Inferior parietal cortex (tissue), 1 donor: ENCODE measurements at regions not wholly inside any gene's neighbourhood (a gene's known extent, or its start where the extent isn't known, plus 50 kb on each side); places are given as distances from the start of the nearest gene placed in this dataset.
A peak's percentile ranks its signal among the peaks of the same experiment; 100 is the strongest.

ENCODE experiments used
- DNase-seq: peaks from one replicate; pipeline ENCODE4 v3.0.0-alpha.2; 2016; ENCODE audit errors: extremely low spot score

DNA sequence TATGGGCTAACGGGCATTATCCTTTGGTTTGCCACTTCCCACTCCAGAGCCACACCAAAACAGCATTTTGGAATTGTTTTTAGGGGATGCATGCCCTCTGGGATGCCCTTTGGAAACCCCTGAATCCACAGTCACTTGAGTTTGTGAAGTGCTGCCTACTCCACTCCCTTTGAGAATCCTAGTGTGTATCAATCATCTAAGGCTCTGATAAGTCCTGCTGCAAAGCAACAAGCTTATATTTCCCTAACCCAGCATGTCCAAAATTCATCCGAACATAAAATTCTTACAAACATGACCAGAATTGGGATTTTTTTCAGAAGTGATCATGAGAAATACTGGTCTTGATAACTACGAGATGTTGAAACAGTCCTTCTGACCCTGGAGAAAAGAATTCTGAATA lies 387.9 kb downstream of the MN1 start:
- no peak for DNase-seq

DNA sequence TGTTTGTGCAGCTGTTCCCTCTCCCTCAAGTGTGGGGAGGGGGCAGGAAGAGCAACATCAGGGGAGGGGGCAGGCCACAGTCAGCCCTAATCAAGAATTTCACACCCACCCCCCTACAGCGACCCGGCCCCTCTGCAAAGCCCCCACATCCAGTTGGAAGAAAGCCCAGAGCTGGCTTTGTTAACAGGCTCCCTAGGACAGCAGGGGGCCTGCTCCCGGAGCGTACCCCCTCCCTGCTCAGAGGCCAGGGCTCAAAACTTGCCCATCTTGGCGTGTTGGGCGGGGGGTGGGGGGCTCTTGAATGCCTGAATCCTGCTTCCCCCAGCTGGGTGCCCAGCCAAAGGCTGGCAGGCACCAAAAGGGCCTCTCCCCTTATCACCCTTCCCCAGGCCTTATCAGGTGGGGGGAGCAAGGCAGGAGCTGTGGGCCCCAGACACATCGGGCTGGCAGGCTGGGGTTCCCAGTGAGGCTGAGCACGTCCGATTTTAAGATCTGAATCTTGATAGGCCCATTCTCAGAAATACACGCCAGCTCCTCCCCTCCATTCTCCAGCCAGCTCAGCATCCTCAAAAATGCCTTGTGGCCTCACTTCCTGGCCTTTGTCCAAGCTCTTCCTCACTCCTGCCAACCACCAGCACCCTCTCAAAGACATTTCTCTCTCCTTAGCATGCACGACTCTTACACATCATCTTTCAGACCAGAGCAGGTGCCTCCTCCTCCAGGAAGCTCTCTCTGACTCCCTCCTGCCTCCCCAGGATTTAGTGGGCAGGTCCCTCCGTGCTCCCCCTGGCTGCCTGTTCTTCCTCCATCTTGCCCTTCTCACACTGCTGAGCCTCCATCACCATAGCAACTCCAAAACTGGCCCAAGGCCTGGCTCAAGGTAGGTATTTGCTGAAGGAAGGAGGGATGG lies 384.8 kb downstream of the MN1 start:
- DNase-seq = no peak

DNA sequence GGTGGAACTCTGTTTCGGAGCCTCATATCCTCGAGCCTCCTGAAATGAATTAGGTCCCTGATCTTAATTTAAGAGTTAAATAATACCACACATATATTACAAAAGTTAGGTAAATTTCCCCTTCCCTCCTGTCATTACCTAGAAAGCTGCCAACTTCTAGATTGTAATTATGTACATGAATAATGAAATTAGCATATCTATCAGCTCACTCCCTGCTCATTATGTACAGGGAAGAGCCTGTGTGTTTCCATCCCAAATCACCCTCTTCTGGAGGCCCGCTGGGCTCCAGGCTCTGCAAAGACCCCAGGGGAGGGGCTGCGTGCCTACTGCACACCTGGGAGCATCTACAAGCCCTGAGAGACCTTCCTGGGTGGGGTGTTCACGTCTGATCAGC lies 384.1 kb downstream of the MN1 start:
- DNase-seq = no peak

DNA sequence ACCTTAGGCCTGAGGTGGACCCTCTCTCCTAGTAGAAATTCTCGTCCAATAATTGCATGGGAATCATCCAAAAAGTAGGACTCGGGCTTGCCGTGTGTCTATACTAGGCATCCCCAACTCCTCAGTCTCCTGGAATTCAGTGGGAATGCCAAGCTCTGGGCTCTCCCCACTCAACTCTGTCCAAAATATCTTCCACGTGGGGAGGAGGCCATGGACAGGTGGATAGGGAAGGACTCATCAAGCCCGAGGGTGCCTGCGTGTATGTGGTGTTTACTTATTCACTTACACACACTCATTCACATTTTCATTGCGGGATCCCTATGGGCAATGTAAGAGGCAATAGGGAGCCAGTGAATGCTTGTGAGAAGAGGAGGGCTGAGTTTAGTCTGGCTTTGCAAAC lies 383.3 kb downstream of the MN1 start:
- DNase-seq = no peak

DNA sequence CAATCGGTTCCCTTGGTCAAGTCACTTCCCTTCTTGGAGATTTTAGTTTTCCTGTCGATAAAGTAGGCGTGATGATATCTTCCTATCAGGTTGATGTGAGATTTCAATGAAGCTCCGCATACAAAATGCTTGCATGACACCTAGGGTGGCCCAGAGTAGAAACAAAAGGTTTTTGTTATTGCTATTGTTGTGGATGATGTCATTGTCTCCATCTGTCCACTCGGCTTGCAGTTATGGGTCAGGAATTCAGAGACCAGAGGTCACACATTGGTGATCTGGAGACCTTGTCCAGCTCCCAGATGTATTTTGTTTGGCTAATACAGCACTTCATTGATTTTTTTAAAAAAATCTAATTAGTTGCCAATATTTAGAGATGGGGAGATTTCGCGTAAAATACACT lies 382.1 kb downstream of the MN1 start:
- peak; percentile 39 for DNase-seq

DNA sequence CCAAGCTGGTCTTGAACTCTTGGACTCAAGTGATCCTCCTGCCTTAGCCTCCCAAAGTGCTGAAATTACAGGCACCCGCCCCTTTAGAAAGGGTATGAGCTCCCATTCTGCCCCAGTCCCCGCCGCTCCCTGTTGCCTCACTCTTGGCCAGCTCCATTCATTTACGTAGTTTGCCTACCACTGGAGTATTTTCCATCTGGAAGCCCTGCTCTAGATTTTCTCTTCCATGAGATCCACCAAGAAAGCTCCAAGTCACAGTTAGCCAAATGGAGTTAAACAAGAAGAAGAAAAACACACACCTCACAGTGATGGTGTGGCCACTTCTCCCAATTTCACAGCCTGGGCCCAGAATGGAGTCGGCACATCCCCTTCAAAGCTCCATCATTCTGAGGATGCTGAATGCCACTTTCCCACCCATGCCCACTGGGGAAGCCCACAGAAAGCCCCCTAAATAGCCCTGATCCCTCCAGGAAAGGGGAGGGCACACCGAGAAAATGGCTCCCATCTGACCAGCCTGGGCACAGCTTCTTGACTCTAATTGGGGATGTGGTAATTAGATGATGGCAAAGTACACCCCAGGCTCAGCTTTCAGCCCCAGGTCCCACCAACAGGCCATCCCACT lies 381.2 kb downstream of the MN1 start:
- no peak for DNase-seq

DNA sequence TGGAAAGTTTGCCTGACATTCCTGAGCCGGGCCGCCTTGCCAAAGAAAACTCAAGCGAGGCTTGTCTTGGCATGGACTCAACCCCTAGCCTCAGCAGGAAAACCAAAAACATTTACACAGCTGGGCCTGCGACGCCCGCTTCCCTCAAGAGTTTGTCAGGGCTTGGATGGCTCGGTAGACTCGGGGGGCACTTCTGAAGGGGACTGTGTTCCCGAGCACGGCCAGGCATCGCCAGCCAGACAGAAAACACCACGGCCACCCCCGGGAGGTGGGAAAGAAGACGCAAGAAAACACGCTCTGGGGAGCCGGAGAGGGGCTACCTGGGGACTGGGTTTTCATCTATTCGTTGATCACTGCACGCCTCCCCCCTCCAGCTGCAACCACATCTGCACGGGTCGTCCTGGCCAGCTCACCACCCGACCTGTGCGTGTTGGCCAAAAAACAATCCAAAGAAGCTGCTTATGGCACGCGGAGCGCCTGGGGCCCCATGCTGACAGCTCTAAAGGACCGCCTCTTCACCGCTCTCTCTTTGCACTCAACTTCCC lies 380.7 kb downstream of the MN1 start:
- peak; percentile 8 for DNase-seq

DNA sequence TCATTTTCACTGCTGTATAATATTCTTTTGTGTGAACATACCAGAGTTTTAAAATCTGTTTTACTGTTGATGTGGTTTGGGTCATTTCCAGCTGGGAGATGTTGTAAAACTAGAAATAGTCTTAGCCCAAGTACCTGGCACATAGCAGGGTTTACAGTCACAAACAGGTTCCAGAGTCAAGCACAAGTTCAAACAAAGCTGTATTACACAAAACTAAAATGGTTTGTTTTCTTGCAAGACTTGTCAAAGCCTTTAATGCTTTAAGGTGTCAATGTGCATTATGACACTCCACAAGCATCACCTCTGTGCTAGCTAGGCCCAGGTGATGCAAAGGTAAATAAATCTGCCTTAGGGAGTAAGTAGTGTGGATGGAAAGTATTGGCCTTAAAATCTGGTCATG lies 379.1 kb downstream of the MN1 start:
- no peak for DNase-seq

DNA sequence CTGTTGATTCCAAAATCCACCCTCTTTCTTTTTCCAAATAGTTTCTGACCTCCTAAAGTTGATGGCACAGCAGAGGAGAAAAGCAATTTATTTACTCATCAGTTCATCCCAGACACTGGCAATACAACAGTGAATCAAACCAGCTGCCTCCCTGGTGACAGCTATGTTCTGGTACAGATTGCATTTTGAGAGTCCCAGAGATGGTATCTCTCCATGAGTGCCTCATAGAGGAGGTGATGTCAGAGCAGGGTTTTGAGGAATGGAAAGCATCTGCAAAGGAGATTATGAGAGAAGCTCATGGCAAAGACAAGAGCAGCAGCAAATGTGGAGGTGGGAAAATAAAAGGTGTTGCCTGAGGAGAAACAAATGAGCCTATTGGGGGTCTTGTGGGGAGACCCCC lies 377.2 kb downstream of the MN1 start:
- no peak for DNase-seq

DNA sequence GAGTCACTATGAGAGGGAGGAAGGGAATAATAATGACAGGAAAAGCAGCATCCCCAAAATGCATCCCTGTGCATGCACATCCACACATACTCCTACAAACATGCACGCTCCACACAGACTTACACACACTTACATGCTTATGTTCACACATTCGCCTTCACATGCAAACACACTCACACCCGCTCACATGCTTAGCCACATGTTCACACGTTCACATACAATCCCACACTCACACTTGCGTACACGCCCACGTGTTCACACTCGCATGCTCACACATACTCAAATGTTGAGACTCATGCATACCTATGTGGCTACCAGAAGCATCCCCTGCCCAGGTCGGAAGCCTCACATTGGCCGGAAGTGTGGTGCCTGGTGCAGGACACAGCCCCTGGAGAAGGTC lies 372.1 kb downstream of the MN1 start:
- no peak for DNase-seq

DNA sequence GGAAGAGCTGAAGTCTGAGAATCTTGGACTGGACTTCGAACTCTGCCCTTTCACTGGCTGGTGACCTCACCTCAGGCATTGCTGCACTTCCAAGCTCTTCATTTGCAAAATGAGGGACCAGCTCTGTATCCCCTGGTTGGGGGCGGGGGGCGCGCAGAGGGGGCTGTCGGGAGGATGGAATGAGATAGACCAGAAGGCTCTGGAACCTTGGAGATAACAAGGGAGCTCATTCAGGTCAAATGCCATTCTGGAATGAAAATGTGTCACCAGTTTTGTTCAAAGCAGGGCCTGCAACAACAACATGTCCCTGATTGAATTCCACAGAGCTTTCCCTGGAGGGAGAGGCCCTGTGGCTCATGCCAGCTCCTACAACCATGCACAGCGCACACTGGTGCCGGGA lies 370.5 kb downstream of the MN1 start:
- no peak for DNase-seq

DNA sequence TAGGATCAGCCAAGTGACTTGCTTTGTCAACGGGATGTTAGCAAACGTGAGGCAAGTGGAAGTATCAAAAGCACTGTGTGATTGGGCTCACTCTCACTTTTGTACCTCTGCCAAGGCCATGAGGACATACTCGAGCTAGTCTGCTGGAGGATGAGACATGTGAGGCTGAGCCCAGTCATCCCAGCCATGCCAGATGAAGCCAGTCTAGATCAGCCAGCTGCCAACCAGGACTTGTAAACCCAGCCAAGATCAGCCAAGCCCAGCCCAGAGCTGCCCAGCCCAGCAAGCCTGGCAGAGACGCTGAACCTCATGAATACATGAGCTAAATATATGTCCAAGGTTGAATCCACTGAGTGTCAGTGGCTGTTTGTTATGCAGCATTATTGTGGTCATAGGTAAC lies 369.7 kb downstream of the MN1 start:
- DNase-seq = no peak

DNA sequence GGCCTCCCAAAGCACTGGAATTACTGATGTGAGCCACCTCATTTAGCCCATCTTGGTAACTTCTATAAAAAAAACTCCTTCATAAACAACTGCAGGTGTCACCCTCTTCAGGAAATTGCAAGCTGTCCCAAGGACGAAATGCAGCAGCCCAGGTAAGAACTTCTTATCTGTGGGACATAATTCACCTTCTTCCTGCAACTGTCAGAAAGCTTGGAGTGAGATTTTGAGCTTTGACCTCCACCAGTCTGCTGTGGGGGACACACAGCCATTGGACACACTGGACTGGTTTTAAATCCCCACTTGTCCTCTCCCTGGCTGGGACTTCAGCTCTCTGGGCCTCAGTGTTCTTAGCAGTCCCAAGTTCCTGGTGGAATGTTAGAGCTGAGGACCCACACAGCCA lies 368.5 kb downstream of the MN1 start:
- DNase-seq = no peak

DNA sequence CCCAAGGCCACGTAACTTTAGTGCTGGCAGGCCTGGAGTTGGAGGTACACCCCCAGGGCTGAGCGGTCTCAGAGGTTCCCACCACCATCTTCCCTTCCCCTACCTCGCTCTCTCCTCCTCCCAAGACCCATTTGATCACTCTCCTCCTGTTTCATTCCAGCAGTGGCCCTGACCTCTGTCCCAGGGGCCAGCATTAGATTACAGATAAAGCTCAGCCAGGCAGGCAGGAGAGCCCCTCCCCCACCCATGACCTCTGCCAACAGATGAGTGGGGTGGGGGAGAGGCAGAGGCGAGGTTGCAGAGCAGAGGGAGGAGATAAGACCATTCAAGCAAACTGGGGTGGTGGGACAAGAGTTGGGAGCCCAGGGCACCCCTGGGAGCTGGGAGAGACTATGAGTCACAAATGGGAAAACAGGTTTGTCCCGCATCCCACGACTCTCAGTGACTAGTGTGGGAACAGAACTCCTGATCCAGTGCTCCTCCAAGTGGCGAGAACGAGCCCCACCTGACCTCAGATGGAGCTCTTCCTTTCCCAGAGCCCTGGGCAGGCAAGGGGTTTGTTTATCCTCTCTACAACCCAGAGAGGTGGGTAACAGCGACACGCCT lies 367.9 kb downstream of the MN1 start:
- DNase-seq = no peak

DNA sequence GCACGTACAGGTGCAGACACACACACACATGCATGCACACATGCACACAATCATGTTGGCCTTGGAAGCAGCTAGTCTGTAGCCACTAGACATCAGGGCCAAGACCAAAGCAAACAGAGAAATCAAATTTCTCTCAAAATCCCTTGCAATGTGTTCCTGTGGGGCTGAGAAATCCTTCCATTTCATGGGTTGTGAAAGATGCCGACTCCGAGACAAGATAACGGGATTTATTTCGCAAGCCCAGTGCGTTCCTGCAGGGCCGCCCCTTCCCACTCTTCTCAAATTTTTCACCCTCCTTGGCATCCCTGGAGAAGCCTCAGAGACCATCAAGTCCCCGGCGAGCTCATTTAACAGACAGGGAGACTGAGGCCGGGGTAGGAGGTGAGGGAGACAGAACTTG lies 366.7 kb downstream of the MN1 start:
- DNase-seq = no peak

DNA sequence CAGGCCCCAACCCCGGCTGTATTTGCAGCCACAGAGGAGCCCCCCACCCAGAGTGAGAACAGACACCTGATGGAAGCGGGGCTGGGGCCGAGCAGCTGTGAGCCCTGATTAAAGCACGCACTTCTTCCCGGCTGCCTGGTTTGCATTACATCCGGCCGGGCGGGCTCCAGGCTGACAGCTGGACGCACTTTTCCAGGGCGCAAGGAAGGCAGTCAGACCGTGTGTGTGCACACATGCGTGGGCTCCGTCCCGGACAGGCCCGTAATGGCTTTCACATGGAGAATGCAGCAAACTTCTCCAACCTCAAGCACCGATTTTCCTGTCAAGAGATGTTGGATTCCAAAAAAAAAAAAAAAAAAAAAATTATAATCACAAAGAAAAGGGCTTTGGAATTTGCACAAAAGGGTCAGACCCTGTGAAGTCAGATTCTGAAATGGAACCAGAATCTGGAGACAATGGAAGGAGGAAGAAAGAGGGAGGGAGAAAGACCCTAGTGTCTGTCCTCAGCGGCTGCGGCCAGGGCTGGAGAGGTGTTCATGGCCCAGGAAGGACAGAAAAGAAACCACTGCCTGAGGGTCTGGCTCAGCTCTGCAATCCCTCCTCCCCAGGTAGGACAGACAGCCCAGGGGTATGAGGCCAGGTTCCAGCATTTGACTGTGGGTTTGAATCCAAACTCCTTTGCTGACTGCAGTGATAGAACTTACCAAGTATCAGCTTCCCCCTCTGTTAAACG lies 365.5 kb downstream of the MN1 start:
- no peak for DNase-seq

DNA sequence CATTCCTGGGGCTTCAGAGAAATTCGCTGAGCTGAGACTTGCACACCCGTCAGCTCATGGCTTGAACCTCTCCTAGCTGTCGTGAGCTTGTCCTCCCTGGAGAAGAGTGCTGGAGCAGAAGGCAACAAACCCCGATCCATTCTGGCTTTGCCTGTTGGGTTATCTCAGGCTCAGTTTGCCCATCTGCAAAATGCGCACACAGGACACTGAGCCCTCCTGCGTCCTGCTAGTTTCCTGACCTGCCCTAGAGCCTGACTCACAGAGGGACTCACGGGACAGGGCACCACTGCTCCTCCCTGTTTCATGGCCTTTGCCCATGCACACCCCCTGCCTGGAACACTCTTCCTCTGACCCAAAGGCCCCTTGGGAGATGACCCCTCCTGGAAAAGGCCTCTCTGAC lies 365.0 kb downstream of the MN1 start:
- no peak for DNase-seq

DNA sequence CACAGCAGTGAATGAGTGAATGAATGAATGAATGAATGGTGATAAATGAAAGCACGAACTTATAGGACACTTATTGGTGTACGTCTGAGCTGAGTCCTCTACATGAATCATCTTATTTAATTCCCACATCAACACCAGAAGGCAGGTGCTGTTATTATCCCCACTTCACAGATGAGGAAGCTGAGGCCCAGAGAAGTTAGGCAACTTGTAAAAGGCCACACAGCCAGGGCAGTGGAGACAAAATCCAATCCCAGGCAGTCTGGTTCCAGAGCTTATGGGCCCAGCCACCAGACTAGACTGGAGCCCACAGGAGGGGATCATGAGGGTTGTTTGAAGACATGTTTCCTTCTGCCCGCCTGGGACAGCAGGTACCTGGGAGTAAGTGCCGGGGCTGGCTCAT lies 364.0 kb downstream of the MN1 start:
- DNase-seq = no peak

DNA sequence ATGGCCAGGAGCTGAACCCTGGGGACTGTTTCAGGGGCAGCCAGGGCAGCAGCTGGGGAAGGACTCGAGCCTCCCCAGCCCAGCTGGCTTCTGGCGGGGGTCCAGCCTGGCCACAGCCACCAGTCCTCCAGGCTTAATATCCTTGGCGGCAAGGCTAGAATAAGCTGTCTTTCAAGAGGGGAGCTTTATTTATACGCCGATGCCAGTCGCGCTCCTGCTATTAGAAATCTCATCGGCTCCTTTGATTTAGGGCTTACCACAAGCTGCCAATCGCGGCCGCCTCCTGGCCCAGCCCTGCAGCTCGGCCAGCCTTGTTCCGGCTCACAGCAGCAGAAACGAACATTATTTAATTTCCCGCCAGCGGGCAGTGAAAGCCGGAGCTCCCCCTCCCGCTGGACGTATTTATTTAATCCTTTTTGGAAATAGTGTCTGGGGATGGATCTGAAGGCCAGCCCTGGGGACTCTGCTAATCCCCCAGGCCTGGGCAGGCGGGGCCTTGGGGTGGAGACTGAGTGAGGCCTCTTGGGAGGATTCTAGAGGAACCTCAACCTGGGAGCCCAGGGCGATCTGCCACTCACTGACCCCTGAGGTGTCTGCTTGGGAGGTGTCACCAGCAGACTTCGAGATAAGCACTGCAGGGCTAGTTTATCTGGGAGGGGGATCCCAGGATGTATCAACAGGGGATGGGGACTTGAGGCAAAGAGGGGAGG lies 363.1 kb downstream of the MN1 start:
- DNase-seq = no peak

DNA sequence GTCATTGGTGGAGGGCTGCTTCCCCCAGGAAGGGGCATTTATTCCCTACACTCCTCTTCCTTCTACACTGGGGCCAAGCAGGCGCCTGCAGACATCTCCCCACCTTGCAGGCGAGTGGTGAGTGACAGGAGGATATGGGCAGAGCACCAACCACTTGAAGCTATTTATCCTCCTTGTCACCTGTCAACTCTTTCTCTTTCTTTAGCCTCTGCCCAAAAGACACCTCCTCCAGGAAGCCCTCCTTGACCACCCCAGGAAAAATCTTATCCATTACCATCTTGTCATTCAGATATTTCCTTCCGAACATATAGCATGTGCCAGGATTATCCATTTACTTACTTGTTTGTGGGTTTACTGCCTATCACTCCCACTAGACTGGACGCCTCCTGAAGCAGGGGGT lies 362.4 kb downstream of the MN1 start:
- DNase-seq = no peak

DNA sequence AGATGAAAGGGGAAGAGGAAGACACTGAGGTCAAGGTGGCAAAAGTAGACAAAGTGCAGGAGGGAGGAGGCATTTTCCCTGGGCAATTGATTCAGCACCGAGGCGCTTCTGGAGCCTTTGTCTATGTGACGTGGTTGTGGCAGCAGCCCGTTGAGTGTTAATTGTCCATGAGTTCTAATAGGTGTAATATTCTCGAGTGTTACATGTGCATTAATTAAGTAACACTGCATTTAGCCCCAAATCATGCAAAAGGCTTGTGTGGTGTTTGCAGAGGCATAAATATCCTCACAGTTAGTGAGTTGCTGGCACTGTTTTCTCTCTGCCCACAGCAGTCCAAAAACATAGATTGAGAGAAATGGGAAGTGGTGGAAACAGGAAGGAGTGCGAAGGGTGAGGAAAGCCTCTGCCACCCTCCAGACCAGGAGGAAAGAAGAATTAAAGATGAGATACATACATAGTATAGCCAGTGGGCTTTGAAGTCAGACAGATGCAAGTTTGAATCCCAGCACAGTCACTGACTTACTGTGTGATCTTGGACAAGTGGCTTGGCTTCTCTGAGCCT lies 361.2 kb downstream of the MN1 start:
- DNase-seq = no peak
